Lower lobe of right lung (tissue), 2 donors: ENCODE measurements at regions not wholly inside any gene's neighbourhood (a gene's known extent, or its start where the extent isn't known, plus 50 kb on each side); places are given as distances from the start of the nearest gene placed in this dataset.
"Not testable (repeated sequence)": the region's sequence is repeated elsewhere in the genome, so short reads cannot be mapped to it uniquely, and the experiment has no call there.

Experiments
- ATAC-seq, 2 donors: fragments of 200-7000 bp; cut with Tn5 transposase; one replicate each; pipeline ENCODE4 v1.9.1; 2020 to 2022; ENCODE audit warnings: mild to moderate bottlenecking in 2 of 2, moderate library complexity in 2 of 2
- DNase-seq: peaks from one replicate; pipeline ENCODE4 v3.0.0-alpha.2; 2020
- H3K27ac ChIP-seq: fragments of 200-600 bp; one replicate; pipeline ENCODE4 v1.8.0; 2022
- H3K27me3 ChIP-seq: fragments of 200-600 bp; one replicate; pipeline ENCODE4 v1.8.0; 2022; ENCODE audit warnings: low read depth
- H3K36me3 ChIP-seq: fragments of 200-600 bp; one replicate; pipeline ENCODE4 v1.8.0; 2022; ENCODE audit warnings: mild to moderate bottlenecking
- H3K4me1 ChIP-seq: fragments of 200-600 bp; one replicate; pipeline ENCODE4 v1.8.0; 2022
- H3K4me3 ChIP-seq: fragments of 200-600 bp; one replicate; pipeline ENCODE4 v1.8.0; 2022; ENCODE audit warnings: mild to moderate bottlenecking
- H3K9me3 ChIP-seq: fragments of 200-600 bp; one replicate; pipeline ENCODE4 v1.8.0; 2022
- CTCF ChIP-seq: fragments of 200-600 bp; IDR thresholded peaks from one replicate; pipeline ENCODE4 v1.8.0; 2022; ENCODE audit warnings: antibody characterized with exemption, mild to moderate bottlenecking
- intact Hi-C: fragments of 100-400 bp; cut with DNase I; formaldehyde crosslinking; loops from one replicate; pipeline ENCODE4 v1.11.0; 2022
- donor health status: DM: no; HTN: yes; CAD: no; lungs with severe emphysema.

DNA sequence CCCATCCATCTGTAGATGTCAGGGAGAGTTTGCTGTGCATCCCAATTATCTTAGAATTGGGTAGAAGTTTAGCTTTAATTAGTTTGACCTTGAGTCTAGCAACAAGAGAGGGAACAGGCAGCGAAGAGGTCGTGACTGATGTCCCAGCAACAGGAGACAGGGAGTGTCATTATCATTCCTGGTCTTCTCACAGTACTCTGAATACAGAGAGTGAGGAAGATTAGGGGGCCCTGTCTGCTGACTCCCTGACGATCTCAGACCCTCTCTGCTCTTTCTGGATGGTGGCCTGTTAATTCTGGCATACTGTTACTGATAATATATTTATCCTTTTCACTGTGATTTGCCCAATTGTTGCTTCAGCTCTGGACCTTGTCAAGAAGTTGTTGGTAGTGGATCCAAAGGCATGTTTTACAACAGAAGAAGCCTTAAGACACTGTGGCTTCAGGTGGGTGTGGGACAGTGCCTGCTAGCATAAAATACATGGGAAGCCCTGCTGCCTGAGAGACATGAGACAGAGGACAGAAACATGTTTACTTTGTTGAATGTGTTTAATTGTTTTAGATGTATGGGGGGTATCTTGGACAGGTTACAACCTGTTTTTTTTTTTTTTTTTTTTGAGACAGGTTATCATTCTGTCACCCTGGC, 256.6 kb downstream of the GOLGA6L6 start:
- H3K36me3 ChIP-seq, H3K4me1 ChIP-seq, intact Hi-C loops, H3K4me3 ChIP-seq, ATAC-seq, DNase-seq, H3K27ac ChIP-seq: not testable (repeated sequence)
- Histone ChIP-seq H3K9me3 (peaks cover 16% of the 10 kb centered on the region), H3K27me3 (peaks cover 13% of the 10 kb centered on the region)

DNA sequence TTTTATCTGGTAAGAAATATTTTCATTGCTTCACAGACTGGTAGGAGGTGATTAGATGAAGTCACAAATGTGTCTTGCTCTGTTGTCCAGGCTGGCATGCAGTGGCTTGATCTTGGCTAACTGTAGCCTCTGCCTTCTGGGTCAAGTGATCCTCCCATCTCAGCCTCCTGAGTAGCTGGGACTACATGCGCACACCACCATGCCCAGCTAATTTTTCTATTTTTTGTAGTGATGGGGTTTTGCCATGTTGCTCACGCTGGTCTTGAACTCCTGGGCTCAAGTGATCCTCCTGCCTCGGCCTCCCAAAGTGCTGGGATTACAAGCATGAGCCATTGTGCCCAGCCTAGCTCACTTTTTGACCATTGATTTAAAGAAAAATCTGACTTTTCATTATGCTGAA, 257.9 kb downstream of the GOLGA6L6 start:
- H3K27ac ChIP-seq, H3K4me3 ChIP-seq, H3K27me3 ChIP-seq, intact Hi-C loops, H3K4me1 ChIP-seq, ATAC-seq, H3K36me3 ChIP-seq, DNase-seq: not testable (repeated sequence)
- peaks cover 24% of the 10 kb centered on the region for H3K9me3 ChIP-seq

DNA sequence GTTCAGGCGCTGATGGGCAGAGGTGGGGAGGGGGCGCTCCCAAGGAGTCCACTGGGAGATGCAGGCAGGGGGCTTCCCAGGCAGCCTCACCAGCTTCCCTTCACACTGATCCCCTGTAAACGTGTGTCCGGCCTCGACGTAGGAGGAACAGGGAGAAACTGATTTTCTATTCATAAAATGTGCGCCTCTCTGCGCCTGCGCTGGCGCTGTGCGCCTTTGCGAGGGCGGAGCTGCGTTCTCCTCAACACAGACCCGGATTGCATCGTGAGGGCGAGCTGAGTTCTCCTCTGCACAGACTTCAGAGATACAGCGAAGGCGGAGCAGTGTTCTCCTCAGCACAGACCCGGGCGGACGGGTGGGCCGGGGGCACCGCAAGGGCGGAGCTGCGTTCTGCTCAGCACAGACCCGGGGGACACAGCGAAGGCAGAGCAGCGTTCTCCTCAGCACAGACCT, 259.1 kb downstream of the GOLGA6L6 start:
- H3K27me3 ChIP-seq, intact Hi-C loops, H3K4me1 ChIP-seq, H3K4me3 ChIP-seq, H3K27ac ChIP-seq, H3K36me3 ChIP-seq, DNase-seq: not testable (repeated sequence)
- ATAC-seq, result peak in 1 of 2 donors; percentile 27
- peaks cover 24% of the 10 kb centered on the region for H3K9me3 ChIP-seq

DNA sequence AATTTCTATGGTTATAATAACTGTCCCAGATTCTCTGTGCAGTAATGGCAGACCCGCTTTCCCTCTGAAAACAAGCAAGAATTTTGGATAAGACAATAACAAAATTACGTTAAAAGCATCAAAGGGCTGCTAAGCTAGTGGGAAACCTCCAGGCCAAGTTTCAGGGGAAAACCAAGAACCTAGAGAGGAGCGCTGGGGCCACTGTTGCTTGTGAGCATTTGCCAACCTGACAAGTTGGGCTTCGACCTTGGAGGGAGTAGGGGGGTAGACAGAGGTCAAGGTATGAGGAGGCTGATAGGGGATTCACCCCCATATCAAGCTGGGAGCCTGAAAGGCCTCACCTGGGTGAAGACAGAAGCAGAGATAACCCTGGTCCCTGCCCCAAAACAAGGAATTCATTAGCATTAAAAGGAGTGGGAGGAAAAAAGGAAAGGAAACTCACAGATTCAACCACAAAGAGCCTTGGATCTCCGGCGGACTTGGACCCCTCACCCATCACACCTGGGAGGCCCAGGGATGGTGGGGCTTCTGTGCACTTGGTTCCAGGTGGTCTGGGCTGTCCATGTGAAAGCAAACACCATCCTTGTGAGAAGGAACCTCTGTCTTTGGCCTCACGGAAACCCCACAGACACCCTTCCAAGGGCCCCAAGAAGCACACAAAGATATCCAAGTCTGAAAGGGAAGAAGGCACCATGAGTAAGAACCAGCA, 259.9 kb downstream of the GOLGA6L6 start:
- H3K4me1 ChIP-seq, DNase-seq: not testable (repeated sequence)

DNA sequence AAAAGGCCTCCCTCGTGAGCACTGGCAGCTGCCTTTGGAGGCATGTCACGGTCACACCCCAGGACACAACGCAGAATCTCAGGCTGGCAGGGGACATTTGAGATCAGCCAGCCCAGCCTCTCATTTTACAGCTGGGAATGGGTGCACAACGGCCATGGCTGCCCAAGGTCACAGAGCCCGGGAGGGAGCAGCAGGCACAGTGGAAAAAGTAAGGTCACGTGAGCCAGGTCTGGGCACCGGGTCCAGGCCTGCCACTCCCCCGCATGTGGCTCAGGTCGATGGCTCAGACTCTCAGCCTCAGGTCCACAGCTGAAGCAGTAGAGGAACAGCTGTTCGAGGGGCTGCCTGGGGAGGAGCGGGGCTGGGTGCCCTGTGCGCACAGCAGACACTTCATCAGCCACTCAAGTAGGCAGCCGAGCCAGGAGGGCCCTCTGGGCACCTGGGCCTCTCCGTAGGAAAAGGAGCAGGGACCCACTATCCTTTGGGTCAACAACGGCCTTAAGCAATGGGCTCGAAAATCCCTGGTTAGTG, 260.6 kb downstream of the GOLGA6L6 start:
- intact Hi-C loops, result no loop called here
- Histone ChIP-seq H3K4me3 (no peak overlapping the region), H3K27me3 (peaks cover 13% of the 10 kb centered on the region), H3K4me1 (no peaks in the 10 kb centered on the region), H3K9me3 (peaks cover 24% of the 10 kb centered on the region), H3K27ac (no peak overlapping the region), H3K36me3 (no peaks in the 10 kb centered on the region)
- ATAC-seq (peak; percentile 23 to 48), DNase-seq (no peak)
- no peak for TF ChIP-seq CTCF

More for the DNA sequence above, 259.9 kb downstream of the GOLGA6L6 start:
- H3K36me3 ChIP-seq, H3K27ac ChIP-seq, intact Hi-C loops, H3K27me3 ChIP-seq, H3K4me3 ChIP-seq: not testable (repeated sequence)
- peaks cover 24% of the 10 kb centered on the region for H3K9me3 ChIP-seq
- peak in 1 of 2 donors; percentile 35 for ATAC-seq

GRCh38 chr15:20280141-20280932, 261.3 kb downstream of the GOLGA6L6 start:
- H3K27ac ChIP-seq, DNase-seq, intact Hi-C loops, H3K36me3 ChIP-seq, H3K4me1 ChIP-seq, H3K4me3 ChIP-seq: not testable (repeated sequence)
- peaks cover 13% of the 10 kb centered on the region for H3K27me3 ChIP-seq
- peak; percentile 24 to 40 for ATAC-seq
- H3K9me3 ChIP-seq, result peaks cover 24% of the 10 kb centered on the region

DNA sequence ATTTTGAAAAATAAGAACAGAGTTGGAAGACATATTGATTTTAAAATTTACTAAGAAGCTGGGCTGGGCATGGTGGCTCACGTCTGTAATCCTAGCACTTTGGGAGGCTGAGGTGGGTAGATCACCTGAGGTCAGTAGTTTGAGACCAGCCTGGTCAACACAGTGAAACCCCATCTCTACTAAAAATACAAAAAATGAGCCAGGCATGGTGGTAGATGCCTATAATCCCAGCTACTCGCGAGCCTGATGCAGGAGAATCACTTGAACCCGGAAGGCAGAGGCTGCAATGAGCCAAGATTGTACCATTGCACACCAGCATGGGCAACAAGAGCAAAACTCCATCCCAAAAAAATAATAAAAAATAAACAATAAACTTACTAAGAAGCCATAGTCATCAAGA, 262.5 kb downstream of the GOLGA6L6 start:
- Histone ChIP-seq H3K27me3 (peaks cover 13% of the 10 kb centered on the region), H3K9me3 (peaks cover 24% of the 10 kb centered on the region)
- intact Hi-C loops, H3K36me3 ChIP-seq, H3K27ac ChIP-seq, ATAC-seq, H3K4me3 ChIP-seq, DNase-seq, H3K4me1 ChIP-seq: not testable (repeated sequence)

- H3K9me3 ChIP-seq, result peaks cover 24% of the 10 kb centered on the region
- intact Hi-C loops, H3K27ac ChIP-seq: not testable (repeated sequence)
Measured at GRCh38 chr15:20278376-20278775, 263.2 kb downstream of the GOLGA6L6 start.

DNA sequence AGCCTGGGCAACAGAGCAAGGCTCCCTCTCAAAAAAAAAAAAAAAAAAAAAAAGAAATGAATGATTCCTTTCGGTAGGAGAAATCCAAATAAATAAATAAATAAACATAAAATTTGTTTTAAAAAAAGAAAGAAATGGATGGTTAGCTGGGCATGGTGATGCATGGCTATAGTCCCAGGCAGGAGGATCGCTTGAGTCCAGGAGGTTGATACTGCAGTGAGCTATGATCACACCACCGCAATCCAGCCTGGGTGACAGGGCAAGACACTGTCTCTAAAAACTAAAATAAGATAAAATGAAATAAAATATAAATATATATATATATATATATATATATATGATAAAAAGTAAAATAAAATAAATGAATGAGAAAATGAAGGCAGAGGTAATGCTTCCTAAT, 264.1 kb downstream of the GOLGA6L6 start:
- intact Hi-C loops, H3K4me1 ChIP-seq, H3K27ac ChIP-seq, DNase-seq, H3K36me3 ChIP-seq, H3K4me3 ChIP-seq, ATAC-seq: not testable (repeated sequence)
- H3K9me3 ChIP-seq, result peaks cover 24% of the 10 kb centered on the region
- peaks cover 13% of the 10 kb centered on the region for H3K27me3 ChIP-seq

More at GRCh38 chr15:20278376-20278775, 263.2 kb downstream of the GOLGA6L6 start:
- not testable (repeated sequence) for H3K36me3 ChIP-seq, H3K4me1 ChIP-seq, ATAC-seq, DNase-seq, H3K4me3 ChIP-seq
- peaks cover 13% of the 10 kb centered on the region for H3K27me3 ChIP-seq

DNA sequence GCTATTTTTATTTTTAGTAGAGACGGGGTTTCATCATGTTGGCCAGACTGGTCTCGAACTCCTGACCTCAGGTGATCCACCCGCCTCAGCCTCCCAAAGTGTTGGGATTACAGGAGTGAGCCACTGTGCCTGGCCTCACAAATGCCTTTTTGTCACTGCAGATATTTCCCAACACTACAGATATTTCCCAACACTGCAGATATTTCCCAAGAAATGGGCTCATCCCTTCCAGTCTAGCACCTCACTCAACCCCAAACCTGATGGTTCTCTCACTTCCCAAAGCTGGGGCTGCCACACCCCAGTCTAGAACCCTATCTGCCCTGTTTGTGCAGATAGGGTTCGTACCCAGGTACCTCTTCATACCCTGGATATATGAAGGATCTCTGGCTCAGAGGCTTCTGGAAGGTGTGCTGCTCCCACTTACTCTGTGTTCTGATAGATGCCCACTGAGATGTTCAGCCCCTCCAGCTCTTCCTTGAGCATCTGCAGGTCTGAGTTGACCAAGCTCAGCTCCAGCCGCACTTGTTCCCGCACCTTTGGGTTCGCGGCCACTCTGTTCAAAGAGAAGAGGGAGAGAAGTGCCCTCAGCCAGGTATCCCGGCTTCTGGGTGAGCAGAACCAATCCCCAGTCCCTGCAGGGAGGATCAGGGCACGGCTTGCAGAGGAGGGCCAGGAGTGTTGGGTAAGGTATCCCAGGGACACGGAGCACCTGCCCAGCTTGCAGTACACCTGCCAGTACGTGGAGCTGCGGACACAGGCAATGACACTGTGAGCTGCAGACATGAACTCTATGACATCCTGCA, 265.1 kb downstream of the GOLGA6L6 start:
- DNase-seq, intact Hi-C loops, H3K36me3 ChIP-seq, H3K27ac ChIP-seq, H3K4me1 ChIP-seq, ATAC-seq, H3K4me3 ChIP-seq: not testable (repeated sequence)
- Histone ChIP-seq H3K9me3 (peaks cover 18% of the 10 kb centered on the region), H3K27me3 (peaks cover 13% of the 10 kb centered on the region)

GRCh38 chr15:20275373-20275967, 266.1 kb downstream of the GOLGA6L6 start:
- H3K9me3 ChIP-seq, H3K4me3 ChIP-seq, DNase-seq, H3K36me3 ChIP-seq, H3K27me3 ChIP-seq, ATAC-seq, intact Hi-C loops, H3K27ac ChIP-seq, H3K4me1 ChIP-seq: not testable (repeated sequence)
